ENCODE measurements at regions not wholly inside any gene's neighbourhood (a gene's known extent, or its start where the extent isn't known, plus 50 kb on each side); places are given as distances from the start of the nearest gene placed in this dataset.

DNA sequence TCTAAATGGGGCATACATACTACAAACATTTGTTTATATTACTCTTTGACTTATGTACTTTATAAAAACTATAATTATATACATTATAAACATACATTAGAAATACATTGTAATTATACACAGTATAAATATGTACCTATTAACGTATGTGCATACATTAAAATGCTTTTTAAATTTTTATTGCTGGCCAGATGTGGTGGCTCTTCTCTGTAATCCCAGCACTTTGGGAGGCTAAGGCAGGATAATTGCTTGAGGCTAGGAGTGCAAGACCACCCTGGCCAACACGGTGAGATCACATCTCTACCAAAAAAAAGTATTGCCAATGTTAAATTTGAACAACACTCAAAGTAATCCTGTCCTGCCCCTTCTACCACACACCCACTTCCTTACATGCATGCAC lies 1037.0 kb downstream of the GRM8 start:
- H3K4me1 ChIP-seq: no peaks in the 10 kb centered on the region
- DNase-seq: no peak

DNA sequence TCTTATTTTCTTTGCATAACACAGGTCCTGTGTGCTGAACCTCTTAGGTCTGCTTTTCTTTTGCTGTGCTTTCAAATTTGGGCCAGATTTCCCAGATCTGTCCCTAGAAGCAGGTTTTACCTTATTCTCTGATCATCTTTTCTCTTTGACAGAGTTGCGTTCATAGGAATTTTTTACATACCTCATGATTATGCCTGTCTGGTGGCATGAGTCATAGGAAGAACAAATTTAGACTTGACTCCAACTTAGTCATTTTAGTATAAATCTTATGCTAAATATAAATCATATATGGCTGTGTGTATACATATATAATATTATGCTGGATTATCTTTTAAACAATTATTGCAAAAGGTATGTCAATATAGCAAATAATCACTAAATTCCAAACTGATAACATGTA lies 1038.9 kb downstream of the GRM8 start:
- DNase-seq: no peak
- intact Hi-C loops (cut with DNase I): no loop called here
- Histone ChIP-seq H3K9me3 (no peaks in the 10 kb centered on the region), H3K4me1 (no peaks in the 10 kb centered on the region), H3K36me3 (no peaks in the 10 kb centered on the region), H3K4me3 (replicated peaks in 1 of 3) (no peak overlapping the region), H3K27me3 (no peaks in the 10 kb centered on the region), H3K27ac (no peak overlapping the region)
- TF ChIP-seq POLR2A (IDR thresholded peaks at IDR 0.05) (no peak), CTCF (IDR thresholded peaks at IDR 0.05) (no peak)
- 86% methylated on average over 1 of the region's 1 CpG for WGBS, 2 donors

More for the DNA sequence above, 1037.0 kb downstream of the GRM8 start:
- H3K27ac ChIP-seq: no peak overlapping the region
- no peaks in the 10 kb centered on the region for H3K9me3 ChIP-seq
- WGBS, 2 donors: 76 to 84% methylated on average over 2 of the region's 2 CpGs
- intact Hi-C loops (cut with DNase I): no loop called here
- H3K27me3 ChIP-seq: no peaks in the 10 kb centered on the region
- H3K36me3 ChIP-seq: no peaks in the 10 kb centered on the region
- H3K4me3 ChIP-seq (replicated peaks in 1 of 3): no peak overlapping the region
- TF ChIP-seq POLR2A (IDR thresholded peaks at IDR 0.05) (no peak), CTCF (IDR thresholded peaks at IDR 0.05) (no peak)

DNA sequence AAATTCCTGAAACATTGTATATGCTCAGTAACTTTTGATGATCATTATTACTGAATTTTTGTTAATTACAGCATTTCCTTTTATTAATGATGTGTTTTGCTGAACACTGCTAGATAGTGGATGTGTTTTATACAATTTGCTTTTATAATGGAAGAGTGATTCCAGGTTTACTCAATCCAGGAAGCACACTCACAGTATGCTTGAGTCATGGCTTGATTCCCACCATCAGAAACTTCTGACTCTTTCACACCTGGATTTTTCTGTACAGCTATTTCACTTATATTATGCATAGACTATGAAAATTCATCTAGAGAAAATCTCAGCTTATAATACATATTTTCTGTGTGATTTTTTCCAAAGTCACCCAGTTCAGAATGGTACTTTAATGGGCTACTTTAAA lies 1040.9 kb downstream of the GRM8 start:
- H3K36me3 ChIP-seq: no peaks in the 10 kb centered on the region
- H3K4me1 ChIP-seq: no peaks in the 10 kb centered on the region
- H3K9me3 ChIP-seq: no peaks in the 10 kb centered on the region
- H3K27me3 ChIP-seq: no peaks in the 10 kb centered on the region
- H3K27ac ChIP-seq: no peak overlapping the region
- TF ChIP-seq CTCF (IDR thresholded peaks at IDR 0.05) (no peak), POLR2A (IDR thresholded peaks at IDR 0.05) (no peak)
- no peak overlapping the region for H3K4me3 ChIP-seq (replicated peaks in 1 of 3)
- no peak for DNase-seq
- intact Hi-C loops (cut with DNase I): no loop called here

DNA sequence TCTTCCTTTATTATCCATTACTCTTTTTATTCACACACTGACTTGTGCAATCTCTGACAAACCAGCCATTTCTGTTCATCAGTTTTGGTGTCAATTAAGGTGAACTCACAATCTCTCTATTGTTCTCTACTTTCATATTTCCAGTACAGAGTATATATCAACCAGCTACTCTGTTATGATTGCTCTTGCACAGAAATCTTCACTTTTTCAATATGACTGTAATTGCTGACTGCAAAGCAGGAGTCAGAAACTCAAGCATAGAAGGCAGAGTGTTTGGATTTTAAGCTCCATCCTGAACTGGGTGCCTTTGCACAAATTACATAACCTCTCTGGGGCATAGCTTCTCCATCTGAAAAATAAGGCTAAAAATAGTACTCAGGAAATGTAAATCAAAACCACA lies 1042.0 kb downstream of the GRM8 start:
- no peaks in the 10 kb centered on the region for H3K36me3 ChIP-seq
- no peaks in the 10 kb centered on the region for H3K4me1 ChIP-seq
- H3K4me3 ChIP-seq (replicated peaks in 1 of 3): no peak overlapping the region
- no peaks in the 10 kb centered on the region for H3K9me3 ChIP-seq
- intact Hi-C loops (cut with DNase I): no loop called here
- TF ChIP-seq CTCF (IDR thresholded peaks at IDR 0.05) (no peak), POLR2A (IDR thresholded peaks at IDR 0.05) (no peak)
- H3K27ac ChIP-seq: no peak overlapping the region
- no peak for DNase-seq
- no peaks in the 10 kb centered on the region for H3K27me3 ChIP-seq

- intact Hi-C loops (cut with DNase I): no loop called here
- Histone ChIP-seq H3K27ac (no peak overlapping the region), H3K4me3 (replicated peaks in 1 of 3) (no peak overlapping the region), H3K4me1 (no peaks in the 10 kb centered on the region), H3K27me3 (no peaks in the 10 kb centered on the region), H3K9me3 (no peaks in the 10 kb centered on the region), H3K36me3 (no peaks in the 10 kb centered on the region)
- TF ChIP-seq CTCF (IDR thresholded peaks at IDR 0.05) (no peak), POLR2A (IDR thresholded peaks at IDR 0.05) (no peak)
- no peak for DNase-seq
- WGBS, 2 donors: 57 to 68% methylated on average over 1 of the region's 1 CpG
Observed at GRCh38 chr7:126203185-126203584, 1049.6 kb downstream of the GRM8 start.

All from thyroid gland (tissue), 4 donors.